GM21423 (cell line): ENCODE measurements at regions not wholly inside any gene's neighbourhood (a gene's known extent, or its start where the extent isn't known, plus 50 kb on each side); places are given as distances from the start of the nearest gene placed in this dataset.

Source experiments
- ATAC-seq: cut with Tn5 transposase; IDR thresholded peaks from one replicate; pipeline ENCODE4 v1.9.1; 2021; ENCODE audit warnings: mild to moderate bottlenecking, moderate library complexity; ENCODE audit not compliant: unreplicated experiment

DNA sequence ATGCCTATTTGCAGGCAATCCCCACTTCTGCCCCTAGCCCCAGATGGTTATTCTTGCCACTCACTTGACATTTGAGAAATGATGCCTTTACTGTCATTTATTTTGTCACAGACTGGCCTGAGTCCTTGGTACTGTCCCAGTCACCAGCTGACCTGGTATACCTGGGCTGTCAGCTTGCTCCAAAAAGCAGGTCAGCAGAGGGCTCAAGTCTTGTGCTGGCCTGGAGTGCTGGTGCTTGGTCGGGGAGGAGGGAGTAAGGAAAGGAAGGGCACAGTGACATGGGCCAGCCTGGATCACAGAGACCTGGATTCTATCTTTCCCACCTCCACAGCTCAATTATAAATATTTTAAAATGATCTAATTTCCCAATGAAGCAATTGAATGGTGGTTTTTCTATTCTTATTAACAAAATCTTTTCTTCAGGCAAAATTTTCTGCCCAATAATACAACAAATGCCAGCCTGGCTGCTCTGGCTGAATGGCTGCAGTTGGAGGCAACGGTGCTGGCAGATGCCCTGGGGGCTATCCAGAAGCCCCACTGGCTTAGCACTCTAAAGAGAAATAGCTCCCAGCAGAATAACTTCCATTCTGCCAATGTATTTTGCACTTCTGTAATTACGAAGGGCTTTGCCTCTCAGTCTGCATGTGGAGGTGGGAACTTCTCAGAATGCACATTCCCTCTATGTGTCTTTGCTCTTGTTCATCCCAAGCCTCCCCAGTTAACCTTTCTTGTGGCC is 160.6 kb downstream of the GADD45G start:
- no peak for ATAC-seq

DNA sequence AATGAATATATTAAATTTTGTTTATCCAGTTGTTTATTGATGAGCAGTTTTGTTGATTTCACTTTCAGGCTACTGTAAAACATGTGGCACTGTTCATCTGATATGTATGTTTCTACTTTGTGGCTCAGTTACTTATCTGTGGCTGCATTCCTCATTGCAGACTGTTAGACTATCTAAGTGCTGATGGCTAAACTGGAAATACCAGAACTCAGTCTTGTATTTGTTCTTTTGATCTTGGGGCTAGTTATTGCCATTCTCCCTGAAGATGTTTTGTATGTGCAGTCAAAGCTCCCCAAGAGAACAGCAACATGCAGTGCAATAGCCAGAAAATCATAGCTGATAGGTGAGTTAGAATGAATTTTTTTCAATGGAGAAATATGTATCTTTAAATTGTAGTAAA is 162.2 kb downstream of the GADD45G start:
- no peak for ATAC-seq

DNA sequence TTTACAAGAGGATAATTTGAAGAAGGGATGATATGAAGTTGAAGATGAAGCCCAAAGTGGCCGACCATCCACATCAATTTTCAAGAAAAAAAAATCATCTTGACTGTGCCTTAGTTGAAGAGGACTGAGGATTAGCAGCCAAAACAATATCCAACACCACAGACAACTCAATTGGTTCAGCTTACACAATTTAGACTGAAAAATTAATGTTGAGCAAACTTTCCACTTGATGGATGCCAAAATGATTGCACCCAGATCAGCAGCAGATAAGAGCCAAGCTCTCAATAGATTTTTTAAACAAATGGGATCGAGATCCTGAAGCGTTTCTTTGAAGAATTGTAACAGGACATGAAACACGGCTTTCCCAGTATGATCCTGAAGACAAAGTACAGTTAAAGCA is 163.2 kb downstream of the GADD45G start:
- ATAC-seq: no peak

DNA sequence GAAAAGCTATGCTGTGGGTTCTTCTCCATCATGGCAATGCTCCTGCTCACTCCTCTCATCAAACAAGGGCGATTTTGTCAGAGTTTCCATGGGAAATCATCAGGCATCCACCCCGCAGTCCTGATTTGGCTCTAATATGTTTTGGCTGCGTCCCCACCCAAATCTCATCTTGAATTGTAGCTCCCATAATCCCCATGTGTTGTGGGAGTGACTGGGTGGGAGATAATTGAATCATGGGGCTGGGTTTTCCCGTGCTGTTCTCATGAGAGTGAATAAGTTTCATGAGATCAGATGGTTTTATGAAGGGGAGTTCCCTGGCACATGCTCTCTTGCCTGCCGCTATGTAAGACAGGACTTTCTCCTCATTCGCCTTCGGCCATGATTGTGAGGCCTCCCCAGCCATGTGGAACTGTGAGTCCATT is 163.8 kb downstream of the GADD45G start:
- ATAC-seq: no peak

DNA sequence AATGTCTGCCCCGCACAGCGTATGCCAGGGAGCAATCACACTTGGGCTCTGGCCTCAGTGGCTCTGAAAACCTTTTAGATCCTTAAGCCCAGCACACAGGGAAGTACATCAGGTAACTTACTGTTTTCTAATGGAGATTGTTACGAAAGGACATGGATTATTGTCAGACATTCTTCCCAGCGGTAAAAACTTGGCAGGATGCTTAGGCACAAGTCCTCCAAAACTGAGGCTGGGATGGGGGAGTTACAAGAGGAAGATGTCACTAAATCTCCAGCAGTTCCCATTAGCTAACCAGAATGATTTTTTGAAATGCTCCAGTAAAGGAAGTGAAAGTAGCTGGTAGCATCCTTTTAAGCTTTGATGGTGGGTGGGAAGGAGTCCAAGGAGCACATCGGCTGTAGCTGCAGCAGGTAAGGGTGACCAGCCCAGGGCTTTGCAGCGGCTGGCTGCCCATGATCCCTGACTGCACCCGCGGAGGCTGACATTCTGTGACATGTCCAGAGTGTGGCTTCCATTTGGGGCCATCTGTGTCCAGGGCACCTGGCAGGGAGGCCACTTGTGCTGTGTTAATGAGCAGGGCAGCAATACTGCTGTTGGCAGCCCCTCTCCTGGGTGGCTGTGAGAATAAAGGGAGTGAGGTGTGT is 165.8 kb downstream of the GADD45G start:
- no peak for ATAC-seq

DNA sequence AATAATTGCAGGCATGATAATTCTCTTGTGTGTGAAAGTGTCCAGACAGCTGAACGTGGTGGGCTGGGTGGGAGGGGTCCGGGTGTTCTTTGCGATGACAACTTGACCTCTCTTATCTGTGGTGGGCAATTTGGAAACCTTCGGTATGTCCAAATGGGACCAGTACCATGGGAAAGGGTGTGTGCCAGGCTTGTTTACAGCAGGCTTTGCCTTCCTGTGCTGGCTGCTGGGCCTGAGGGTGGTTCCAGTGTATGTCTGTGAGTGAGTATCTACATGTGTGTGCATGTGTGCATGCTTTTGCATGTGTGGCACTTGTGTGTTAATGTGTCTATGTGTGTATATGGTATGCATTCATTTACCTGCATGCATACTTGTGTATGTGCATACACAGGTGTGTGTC is 166.4 kb downstream of the GADD45G start:
- no peak for ATAC-seq

DNA sequence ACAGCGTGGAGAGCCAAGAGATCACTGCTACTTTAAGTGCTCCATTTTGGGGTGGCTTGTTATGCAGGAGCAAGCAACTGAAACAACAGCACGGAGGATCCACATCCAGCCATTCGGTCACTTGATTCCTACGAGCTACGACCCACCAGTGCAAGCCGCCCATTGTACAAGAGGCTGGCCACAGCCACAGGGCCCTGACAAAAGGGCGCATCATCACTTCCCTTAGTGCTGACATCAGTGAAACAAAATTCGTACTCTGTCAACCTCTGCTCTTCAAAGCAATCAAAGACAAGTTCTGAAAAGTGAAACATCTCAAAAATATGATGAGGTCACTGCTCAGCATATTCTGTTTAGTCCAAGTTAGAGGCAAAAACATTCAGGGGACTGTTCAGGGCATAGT is 168.4 kb downstream of the GADD45G start:
- no peak for ATAC-seq

DNA sequence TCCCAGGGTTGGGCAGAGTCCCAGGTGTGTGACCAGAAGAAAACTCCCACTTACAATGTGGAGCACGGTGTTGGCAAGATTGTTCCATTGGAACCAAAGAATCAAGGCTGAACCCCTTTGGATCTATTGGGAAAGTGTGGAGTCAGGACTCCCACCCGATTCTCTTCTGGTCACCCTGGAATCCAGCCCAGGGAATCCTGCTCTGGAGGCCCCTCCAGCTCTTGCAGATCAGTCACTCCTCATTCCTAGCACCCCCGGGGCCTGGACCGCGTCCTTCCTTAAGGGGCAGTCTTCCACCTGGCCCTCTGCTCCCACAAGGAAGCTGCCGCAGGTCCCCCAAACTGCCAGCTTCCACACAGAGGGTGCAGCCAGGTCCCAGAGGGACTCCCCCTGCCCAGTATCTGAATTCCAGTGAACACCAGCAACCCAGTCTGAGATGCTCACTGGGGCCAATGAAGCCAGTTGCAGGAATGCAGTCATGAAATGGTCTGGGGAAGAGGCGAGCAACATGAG is 170.1 kb downstream of the GADD45G start:
- ATAC-seq: no peak

DNA sequence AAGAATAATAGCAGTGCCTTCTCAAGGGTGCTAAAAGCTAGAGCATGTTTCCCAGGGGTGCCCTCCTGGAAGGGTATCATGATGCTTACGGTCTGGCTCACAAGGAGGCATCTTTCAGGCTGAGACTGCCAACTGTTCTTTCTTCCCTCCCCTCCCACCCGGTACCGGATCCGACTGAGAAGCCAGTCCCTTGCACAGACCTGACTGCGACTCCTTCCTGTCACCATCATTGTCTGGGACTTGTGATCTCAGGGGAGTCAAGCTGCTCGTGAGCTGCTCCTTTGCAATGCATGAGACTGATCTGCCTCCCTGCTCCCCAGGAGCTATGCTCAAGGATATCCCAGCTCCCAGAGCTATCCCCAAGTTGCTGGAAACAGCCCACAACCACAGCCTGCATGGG is 170.8 kb downstream of the GADD45G start:
- ATAC-seq: no peak

DNA sequence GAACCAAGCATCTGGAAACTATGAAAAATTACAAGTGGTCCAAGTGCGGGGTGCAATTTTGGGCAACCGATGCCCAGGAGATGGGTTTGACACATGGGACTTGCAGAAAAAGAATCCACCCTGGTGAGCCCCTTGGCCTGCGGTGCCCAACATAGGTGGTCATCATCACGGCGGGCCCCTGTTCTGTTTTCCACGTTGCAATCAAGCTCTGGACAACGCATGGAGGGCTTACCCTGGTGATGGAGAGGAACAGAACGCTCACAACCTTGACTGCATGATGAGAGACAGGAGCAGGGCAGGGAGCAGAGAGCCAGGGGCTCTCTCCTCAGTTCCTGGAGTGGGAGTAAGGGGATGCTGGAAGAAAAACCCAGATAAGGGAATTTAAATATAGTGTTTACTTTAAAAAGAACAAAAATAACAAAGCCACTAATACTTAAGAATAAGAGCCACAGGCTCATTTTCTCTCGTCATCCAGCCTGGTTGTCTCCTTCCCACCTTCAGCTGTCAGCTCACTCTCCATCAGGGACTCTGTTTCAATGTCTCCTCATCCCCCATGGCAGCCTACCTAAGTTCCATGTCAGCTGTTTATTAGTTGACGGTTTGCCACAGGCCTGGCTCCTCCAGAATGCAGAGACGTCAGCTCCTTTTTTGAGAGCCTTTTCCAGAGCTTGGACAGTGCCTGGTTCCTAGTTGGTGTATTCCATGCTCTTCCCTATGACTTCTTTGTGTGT is 172.1 kb downstream of the GADD45G start:
- no peak for ATAC-seq

DNA sequence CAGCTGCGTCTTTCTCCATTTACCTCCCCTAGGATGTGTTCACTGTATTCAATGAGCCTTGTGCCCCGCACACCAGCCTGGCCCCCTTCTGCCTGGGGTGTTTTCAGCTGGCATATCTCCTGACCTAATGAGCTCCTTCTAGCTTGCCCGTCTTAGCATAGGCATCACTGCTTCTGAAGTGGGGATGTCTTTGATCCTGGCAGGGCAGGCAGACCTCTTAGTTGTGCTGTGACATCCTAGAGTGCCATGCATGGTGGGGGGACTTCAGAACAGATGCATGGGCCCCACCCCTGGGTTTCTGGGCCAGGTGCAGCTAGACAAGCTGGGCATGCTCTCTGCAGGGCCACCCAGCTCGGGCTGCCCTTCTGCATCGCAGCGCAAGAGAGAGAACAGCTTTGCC is 172.7 kb downstream of the GADD45G start:
- no peak for ATAC-seq

DNA sequence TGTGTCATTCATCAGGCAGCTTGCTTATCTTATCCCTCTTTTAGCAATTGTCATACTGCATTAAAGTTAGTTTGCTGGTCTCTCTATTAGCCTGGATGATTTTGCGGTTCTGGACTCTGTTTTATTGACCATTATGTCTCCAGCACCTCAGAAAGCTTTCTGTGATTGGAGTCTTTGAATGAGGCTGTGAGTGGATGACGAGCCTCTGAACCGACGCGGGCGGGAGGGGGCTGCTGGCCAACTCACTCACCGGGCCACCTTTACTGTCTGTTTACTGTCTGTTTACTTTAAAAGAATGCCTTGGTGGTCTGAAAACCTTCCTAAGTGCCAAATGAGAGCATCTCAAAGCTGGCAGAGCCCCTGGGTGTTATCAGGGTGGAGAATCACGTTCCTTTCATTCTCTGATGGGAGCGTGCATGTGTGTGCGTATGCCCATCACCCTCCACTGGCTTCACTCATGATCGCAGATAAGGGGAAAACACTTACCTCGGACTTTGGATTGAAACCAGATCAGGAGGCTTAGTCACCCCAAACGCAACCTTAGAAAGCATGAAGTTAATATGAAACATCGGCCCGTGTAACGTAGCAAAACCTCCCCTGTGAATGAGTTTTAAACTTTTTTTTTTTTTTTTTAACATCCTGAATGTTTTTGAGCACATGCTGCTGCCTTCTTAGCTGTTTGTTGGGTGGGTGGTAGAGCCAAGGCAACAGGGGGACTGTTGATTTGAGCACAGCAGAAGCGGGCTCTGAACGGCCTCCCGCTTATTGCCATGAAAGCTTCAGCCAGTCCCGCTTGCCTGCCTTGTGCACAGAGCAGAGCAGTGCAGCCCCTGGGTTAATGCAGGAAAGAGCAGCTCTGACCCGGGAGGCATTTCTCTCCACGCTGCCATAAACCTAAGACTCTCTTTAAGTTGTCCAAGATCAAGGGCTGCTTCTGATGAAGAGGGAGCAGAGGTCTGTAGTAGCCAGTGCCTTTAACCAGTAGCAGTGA is 173.6 kb downstream of the GADD45G start:
- no peak for ATAC-seq

DNA sequence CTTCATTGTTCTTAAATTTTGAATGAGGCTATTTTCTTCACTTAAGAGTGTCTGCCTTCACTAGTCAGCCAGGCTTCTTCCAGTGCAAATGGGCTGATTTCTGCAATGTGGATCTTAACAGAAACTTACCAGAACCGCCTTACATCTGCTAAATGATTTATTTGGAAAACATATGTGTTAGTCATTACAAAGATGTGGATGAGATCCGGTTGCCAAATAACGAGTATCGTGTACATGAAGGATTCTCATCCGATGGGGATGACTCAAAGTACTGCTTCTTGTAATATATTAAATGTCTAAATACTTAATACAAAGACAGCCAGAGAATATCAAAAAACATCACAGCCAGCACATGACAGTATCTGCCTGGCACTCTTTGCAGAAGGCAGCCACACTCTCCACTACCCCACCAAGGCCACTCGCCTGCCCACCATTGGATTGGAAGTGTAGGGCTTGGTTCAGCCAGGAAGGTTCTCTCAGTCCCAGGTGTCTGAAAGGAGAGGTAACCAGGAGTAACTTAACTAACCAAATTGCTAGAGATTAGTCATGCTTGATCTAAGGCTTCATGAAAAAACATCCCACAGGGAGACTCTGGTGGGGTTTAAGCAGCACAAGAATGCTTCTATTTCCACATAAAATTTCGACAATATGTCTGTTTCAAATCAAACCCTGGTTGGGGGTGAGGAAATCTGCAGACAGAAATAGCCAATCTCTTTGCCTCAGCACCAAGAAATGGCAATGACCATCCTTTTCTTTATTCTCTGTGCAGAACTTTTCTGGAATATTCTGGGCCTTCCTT is 174.8 kb downstream of the GADD45G start:
- ATAC-seq: no peak

DNA sequence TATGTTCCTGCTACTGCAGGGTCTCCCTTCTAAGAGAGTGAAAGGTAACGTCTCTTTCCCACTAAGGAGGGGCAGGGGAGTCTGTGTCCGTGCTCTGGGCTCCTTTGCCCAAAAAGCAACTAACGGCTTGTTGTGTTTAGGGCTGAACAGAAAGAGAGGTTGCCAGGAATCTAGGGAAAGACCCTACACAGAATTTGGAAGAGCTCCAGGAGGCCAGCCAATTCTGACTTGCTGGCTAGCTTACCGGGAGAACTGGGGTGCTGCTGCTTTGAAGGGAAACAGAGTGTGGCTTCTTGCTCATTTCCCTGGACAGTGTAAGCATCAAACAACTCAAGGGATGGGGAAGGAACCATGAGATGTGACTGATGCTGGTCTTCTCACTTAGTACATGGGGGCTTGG is 176.1 kb downstream of the GADD45G start:
- no peak for ATAC-seq

DNA sequence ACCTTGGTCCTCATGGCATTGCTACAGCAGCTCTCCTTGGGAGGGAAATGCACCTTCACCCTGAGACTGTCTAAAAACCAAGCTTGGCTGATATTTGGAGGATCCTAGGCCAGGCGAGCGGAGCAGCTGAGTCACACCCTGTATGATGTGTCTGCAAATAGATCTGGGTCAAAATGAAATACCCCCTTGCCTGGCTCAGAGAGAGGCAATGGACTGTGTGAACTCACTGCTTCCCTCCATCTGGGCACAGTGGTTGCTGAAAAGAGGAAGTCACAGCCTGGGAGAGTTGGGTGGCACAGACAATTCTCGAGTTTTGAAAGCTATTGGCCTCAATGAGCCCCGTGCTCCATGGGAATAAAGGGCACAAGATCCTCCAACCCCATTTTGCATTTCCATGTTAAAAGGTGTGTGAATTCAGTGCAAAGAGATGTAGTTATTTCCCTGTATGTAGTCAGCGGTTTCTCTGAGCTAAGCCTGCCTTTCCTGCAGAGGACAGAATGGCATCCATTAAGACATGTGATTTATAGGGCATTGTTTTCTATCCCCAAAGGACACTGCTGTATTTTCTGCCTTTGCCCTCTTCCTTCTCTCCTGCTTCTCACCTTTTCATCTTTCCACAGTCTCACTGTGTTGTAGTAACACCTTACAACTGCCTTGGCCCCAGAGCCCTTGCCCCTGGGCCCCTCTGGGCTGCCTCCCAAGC is 177.2 kb downstream of the GADD45G start:
- peak; percentile 83 for ATAC-seq

DNA sequence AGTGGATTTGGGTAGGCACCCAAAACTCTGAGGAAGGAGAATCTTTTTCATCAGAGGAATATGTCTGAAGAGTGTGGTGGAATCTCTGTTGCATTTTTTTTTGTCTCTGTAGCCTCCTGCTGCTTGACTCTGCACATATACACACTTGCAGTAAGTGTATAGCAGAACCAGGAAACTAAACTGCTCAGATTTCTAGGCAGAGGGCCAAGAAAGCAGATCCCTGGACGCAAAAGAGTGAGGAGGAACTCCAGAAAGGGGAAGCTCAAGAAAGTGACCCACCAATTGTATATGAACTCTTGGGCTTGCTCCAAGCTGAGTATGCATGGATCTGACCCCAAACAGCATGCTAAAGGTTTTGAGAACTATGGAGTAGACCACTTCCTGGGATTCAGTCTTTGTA is 181.8 kb downstream of the GADD45G start:
- ATAC-seq: no peak

DNA sequence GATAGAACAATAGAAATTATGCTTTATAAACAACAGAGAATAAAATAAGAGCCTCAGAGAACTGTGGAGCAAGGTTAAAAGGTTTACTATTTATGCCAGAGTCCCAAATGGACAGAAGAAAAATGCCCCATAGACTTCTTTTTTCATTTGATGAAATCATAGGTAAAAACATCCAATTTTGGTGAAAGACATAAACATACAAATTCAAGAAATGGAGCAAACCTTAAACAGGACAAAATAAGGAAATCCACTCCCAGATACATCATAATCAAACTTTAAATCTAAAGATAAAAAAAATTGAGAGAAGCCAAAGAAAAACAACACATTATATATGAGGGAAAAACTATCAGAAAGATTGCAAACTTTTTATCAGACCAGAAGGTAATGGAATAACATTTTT is 182.8 kb downstream of the GADD45G start:
- ATAC-seq: no peak

DNA sequence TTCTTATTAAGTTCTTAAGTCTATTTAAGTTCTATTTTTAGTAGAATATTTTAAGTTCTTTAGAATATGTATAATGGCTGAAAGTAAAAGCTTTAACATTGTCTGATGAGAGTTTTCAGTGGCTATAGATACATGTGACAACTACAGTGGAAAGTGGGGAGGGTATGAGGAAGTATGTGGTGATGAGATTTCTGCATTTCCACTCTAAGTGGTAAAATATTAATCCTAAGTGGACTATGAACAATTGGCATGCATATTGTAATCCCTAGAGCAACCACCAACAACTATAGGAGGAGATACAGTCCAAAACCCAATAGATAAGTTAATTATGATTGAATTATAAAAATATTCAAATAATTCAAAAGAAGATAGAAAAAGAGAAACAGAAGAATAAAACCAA is 183.6 kb downstream of the GADD45G start:
- no peak for ATAC-seq

DNA sequence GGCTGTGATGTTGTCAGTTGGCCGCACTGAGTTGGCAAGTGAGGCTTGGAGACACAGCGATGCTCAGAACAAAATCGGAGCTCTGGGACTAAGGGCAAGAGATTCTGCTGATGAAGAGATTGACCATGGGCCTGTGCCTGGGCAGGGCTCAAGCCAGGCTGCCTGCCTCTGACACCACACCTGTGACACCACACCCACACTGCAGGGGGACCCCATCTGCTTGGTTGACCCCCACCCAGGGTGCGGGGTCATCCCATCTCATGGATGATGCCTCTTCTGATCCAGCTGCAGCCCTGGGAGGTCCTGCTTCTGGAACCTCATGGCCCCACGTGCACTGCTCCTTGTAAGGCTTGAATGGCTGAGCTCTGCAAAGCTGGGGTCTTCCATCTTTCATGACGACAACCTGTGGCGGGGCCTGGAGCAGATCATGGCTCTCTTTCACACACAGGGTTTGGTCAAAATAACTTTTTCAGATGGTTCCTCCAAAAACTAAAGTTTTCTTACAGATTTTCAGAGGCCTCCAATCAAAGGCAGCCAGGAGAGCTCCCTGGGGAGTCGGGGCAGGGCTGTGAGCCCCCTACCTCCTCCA is 185.2 kb downstream of the GADD45G start:
- ATAC-seq: no peak
